MM.1S (cell line): ENCODE measurements at regions not wholly inside any gene's neighbourhood (a gene's known extent, or its start where the extent isn't known, plus 50 kb on each side); places are given as distances from the start of the nearest gene placed in this dataset.

ENCODE experiments used
- CTCF ChIP-seq: fragments of 300-600 bp; sonication (generic); IDR thresholded peaks from 2 replicates; pipeline ENCODE4 v1.5.1; 2016; ENCODE audit warnings: antibody characterized with exemption, low read length, mixed read lengths
- EZH2 ChIP-seq: fragments of 300-600 bp; sonication (generic); optimal IDR thresholded peaks from 2 replicates; pipeline ENCODE3; 2017; ENCODE audit warnings: low read depth, mild to moderate bottlenecking, antibody characterized with exemption, low read length, mixed read lengths
- EZH2phosphoT487 ChIP-seq: fragments of 300-600 bp; sonication (generic); IDR thresholded peaks from 2 replicates; pipeline ENCODE4 v1.6.1; 2018; ENCODE audit warnings: antibody characterized with exemption, low read length

DNA sequence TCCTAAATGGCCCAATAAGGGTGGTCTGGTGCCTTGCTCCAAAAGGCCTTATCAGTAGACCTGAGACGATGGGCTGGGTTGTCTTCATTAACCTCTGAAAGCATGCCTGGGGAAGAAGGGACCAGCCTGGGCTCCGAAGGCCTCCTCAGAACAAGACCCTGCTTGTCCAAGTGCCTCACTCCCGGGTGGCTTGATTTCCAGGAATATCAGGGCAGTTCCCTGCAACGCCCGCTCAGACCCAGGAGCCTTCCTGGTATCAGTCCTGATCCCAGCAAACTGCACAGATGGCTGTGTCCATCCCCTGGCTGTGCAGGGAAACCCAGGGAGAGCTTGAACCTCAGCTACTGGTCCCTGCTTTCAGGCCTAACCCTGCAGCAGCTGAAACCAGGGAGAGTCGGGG lies 49.9 kb upstream of the CUX1 start:
- TF ChIP-seq CTCF: no peak
- no peak for TF ChIP-seq EZH2
- TF ChIP-seq EZH2phosphoT487: no peak
